A673 (cell line): ENCODE measurements at regions not wholly inside any gene's neighbourhood (a gene's known extent, or its start where the extent isn't known, plus 50 kb on each side); places are given as distances from the start of the nearest gene placed in this dataset.

Source experiments
- EZH2 ChIP-seq: fragments of 200-600 bp; sonication (generic); IDR thresholded peaks from 2 replicates; pipeline ENCODE4 v1.6.1; 2017; ENCODE audit warnings: borderline replicate concordance, low read depth, mild to moderate bottlenecking, mixed read lengths, antibody characterized with exemption, low read length; ENCODE audit not compliant: poor library complexity, severe bottlenecking
- TF ChIP-seq, protein P1 (sequence below): fragments of 300-800, 200-600 bp; sonication (generic); conservative IDR thresholded peaks from 2 replicates; pipeline ENCODE4 v1.5.1; 2017; ENCODE audit warnings: low read depth, mild to moderate bottlenecking, antibody characterized with exemption, low read length, moderate library complexity, mixed read lengths

DNA sequence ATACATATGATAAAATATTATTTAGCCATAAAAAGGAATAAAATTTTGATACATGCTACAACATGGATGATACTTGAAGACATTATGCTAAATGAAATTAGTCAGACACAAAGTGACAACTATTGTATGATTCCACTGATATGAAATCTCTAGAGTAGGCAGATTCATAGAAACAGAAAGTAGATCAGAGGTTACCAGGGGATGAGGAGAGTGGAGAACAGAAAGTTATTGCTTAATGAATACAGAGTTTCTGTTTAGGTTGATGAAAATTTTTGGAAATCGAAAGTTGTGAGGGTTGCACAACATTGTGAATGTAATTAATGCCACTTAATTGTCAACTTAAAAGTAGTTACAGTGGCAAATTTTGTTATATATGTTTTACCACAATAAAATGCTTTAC, 315.7 kb upstream of the USP25 start:
- TF ChIP-seq, protein P1, sequence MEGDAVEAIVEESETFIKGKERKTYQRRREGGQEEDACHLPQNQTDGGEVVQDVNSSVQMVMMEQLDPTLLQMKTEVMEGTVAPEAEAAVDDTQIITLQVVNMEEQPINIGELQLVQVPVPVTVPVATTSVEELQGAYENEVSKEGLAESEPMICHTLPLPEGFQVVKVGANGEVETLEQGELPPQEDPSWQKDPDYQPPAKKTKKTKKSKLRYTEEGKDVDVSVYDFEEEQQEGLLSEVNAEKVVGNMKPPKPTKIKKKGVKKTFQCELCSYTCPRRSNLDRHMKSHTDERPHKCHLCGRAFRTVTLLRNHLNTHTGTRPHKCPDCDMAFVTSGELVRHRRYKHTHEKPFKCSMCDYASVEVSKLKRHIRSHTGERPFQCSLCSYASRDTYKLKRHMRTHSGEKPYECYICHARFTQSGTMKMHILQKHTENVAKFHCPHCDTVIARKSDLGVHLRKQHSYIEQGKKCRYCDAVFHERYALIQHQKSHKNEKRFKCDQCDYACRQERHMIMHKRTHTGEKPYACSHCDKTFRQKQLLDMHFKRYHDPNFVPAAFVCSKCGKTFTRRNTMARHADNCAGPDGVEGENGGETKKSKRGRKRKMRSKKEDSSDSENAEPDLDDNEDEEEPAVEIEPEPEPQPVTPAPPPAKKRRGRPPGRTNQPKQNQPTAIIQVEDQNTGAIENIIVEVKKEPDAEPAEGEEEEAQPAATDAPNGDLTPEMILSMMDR, result no peak
- TF ChIP-seq EZH2, result no peak
